ENCODE measurements at regions not wholly inside any gene's neighbourhood (a gene's known extent, or its start where the extent isn't known, plus 50 kb on each side); places are given as distances from the start of the nearest gene placed in this dataset.

GRCh38 chr2:4483050-4483449 lies 779.7 kb downstream of the DCDC2C start:
- DNase-seq (ENCODE audit: low read depth in 2 of 2) = no peak
- TF ChIP-seq CTCF (IDR thresholded peaks at IDR 0.05; ENCODE audit: low read depth, low read length) = no peak

GRCh38 chr2:4486971-4487370 lies 783.6 kb downstream of the DCDC2C start:
- no peak overlapping the region for H3K4me3 ChIP-seq (replicated peaks in 1 of 2; ENCODE audit: low read depth in 2 of 2, low read length in 2 of 2)
- DNase-seq (ENCODE audit: low read depth in 2 of 2) = no peak
- TF ChIP-seq CTCF (IDR thresholded peaks at IDR 0.05; ENCODE audit: low read depth, low read length) = no peak

More at GRCh38 chr2:4483050-4483449, 779.7 kb downstream of the DCDC2C start:
- no peak overlapping the region for H3K4me3 ChIP-seq (replicated peaks in 1 of 2; ENCODE audit: low read depth in 2 of 2, low read length in 2 of 2)

GRCh38 chr2:4499316-4500030 lies 796.1 kb downstream of the DCDC2C start:
- DNase-seq (ENCODE audit: low read depth in 2 of 2) = no peak
- no peak for TF ChIP-seq CTCF (IDR thresholded peaks at IDR 0.05; ENCODE audit: low read depth, low read length)
- no peak overlapping the region for H3K4me3 ChIP-seq (replicated peaks in 1 of 2; ENCODE audit: low read depth in 2 of 2, low read length in 2 of 2)

- TF ChIP-seq CTCF (IDR thresholded peaks at IDR 0.05; ENCODE audit: low read depth, low read length) = no peak
- DNase-seq (ENCODE audit: low read depth in 2 of 2) = no peak
Observed at GRCh38 chr2:4501525-4501924, 798.1 kb downstream of the DCDC2C start.

GRCh38 chr2:4502230-4502843 lies 799.0 kb downstream of the DCDC2C start:
- H3K4me3 ChIP-seq (replicated peaks in 1 of 2; ENCODE audit: low read depth in 2 of 2, low read length in 2 of 2) = no peak overlapping the region
- no peak for DNase-seq (ENCODE audit: low read depth in 2 of 2)
- TF ChIP-seq CTCF (IDR thresholded peaks at IDR 0.05; ENCODE audit: low read depth, low read length) = no peak

More at GRCh38 chr2:4501525-4501924, 798.1 kb downstream of the DCDC2C start:
- no peak overlapping the region for H3K4me3 ChIP-seq (replicated peaks in 1 of 2; ENCODE audit: low read depth in 2 of 2, low read length in 2 of 2)

GRCh38 chr2:4507661-4508060 lies 804.3 kb downstream of the DCDC2C start:
- no peak for DNase-seq (ENCODE audit: low read depth in 2 of 2)
- TF ChIP-seq CTCF (IDR thresholded peaks at IDR 0.05; ENCODE audit: low read depth, low read length) = no peak
- H3K4me3 ChIP-seq (replicated peaks in 1 of 2; ENCODE audit: low read depth in 2 of 2, low read length in 2 of 2) = no peak overlapping the region

Measured in cardiac fibroblast (primary cell).